ENCODE measurements at regions not wholly inside any gene's neighbourhood (a gene's known extent, or its start where the extent isn't known, plus 50 kb on each side); places are given as distances from the start of the nearest gene placed in this dataset.

GRCh38 chr4:30207389-30207788, 512.8 kb upstream of the PCDH7 start:
- TF ChIP-seq, protein P1, sequence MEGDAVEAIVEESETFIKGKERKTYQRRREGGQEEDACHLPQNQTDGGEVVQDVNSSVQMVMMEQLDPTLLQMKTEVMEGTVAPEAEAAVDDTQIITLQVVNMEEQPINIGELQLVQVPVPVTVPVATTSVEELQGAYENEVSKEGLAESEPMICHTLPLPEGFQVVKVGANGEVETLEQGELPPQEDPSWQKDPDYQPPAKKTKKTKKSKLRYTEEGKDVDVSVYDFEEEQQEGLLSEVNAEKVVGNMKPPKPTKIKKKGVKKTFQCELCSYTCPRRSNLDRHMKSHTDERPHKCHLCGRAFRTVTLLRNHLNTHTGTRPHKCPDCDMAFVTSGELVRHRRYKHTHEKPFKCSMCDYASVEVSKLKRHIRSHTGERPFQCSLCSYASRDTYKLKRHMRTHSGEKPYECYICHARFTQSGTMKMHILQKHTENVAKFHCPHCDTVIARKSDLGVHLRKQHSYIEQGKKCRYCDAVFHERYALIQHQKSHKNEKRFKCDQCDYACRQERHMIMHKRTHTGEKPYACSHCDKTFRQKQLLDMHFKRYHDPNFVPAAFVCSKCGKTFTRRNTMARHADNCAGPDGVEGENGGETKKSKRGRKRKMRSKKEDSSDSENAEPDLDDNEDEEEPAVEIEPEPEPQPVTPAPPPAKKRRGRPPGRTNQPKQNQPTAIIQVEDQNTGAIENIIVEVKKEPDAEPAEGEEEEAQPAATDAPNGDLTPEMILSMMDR (IDR thresholded peaks at IDR 0.05), result no peak
- no peak for TF ChIP-seq POLR2AphosphoS5 (IDR thresholded peaks at IDR 0.05)
